ENCODE measurements at regions not wholly inside any gene's neighbourhood (a gene's known extent, or its start where the extent isn't known, plus 50 kb on each side); places are given as distances from the start of the nearest gene placed in this dataset.
A peak's percentile ranks its signal among the peaks of the same experiment; 100 is the strongest.
"Not testable (repeated sequence)": the region's sequence is repeated elsewhere in the genome, so short reads cannot be mapped to it uniquely, and the experiment has no call there.

DNA sequence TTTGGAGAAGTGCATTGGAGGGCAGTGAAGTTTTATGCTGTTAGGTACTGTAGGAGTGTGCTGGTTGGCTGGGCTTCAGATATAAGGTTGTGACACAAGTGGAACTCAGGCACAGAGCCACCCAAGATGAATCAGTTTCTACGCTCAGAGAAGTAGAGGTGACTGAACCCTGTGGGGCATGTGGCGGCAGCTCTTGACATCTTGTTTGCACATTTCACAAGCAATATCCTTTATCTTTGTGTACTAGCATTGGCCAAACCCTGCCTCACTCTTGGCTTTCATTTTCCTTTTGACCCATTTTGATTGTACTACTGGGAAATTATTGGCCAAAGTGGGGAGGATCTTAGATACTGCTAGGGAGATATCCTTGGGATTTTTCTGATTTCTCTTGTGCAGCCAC, 110.0 kb downstream of the PSAT1 start:
- intact Hi-C loops (cut with DNase I) = no loop called here
- peak; percentile 66 for DNase-seq
- TF ChIP-seq, protein P1, sequence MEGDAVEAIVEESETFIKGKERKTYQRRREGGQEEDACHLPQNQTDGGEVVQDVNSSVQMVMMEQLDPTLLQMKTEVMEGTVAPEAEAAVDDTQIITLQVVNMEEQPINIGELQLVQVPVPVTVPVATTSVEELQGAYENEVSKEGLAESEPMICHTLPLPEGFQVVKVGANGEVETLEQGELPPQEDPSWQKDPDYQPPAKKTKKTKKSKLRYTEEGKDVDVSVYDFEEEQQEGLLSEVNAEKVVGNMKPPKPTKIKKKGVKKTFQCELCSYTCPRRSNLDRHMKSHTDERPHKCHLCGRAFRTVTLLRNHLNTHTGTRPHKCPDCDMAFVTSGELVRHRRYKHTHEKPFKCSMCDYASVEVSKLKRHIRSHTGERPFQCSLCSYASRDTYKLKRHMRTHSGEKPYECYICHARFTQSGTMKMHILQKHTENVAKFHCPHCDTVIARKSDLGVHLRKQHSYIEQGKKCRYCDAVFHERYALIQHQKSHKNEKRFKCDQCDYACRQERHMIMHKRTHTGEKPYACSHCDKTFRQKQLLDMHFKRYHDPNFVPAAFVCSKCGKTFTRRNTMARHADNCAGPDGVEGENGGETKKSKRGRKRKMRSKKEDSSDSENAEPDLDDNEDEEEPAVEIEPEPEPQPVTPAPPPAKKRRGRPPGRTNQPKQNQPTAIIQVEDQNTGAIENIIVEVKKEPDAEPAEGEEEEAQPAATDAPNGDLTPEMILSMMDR (IDR thresholded peaks at IDR 0.05) = no peak
- H3K27ac ChIP-seq = no peak overlapping the region
- H3K9me3 ChIP-seq = no peaks in the 10 kb centered on the region
- no peaks in the 10 kb centered on the region for H3K27me3 ChIP-seq
- no peak overlapping the region for H3K4me3 ChIP-seq
- ATAC-seq = peak; percentile 91
- H3K36me3 ChIP-seq = no peaks in the 10 kb centered on the region
- H3K4me1 ChIP-seq = no peaks in the 10 kb centered on the region

DNA sequence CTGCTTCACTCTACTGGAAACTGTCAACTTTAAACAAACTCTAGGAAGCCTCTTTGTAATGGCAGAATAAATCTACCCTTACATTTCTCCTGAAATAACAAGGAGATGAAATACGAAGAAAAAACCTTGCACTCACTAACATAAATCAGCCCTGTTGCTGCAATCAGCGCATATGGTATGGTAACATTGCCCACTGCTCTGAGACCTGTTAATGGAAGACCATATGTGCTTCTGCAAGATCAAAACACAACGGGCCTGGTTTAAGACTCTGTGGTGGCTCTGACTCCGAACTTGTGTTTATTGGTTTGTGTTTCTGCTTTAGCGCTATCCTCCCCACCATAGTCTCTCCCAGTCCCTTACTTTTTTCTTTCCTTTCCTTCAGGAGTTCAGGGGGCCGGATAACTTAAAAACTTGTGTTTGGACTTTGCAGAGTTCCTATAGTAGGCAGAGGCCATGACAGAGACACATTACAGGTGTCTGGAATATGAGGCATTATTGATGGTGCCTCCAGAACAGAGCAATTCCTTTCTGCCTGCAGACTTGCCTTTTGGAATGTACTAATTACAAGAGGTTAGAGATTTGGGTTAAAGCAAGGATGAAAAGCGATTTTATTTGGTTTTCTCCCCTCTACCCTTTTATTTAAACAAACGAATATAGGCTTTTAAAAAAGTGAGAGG, 110.8 kb downstream of the PSAT1 start:
- TF ChIP-seq, protein P1 (IDR thresholded peaks at IDR 0.05) = no peak
- Histone ChIP-seq H3K27me3 (no peaks in the 10 kb centered on the region), H3K27ac (no peak overlapping the region), H3K4me3 (no peak overlapping the region), H3K4me1 (no peaks in the 10 kb centered on the region), H3K9me3 (no peaks in the 10 kb centered on the region), H3K36me3 (no peaks in the 10 kb centered on the region)
- intact Hi-C loops (cut with DNase I) = no loop called here
- DNase-seq = no peak
- no peak for ATAC-seq

DNA sequence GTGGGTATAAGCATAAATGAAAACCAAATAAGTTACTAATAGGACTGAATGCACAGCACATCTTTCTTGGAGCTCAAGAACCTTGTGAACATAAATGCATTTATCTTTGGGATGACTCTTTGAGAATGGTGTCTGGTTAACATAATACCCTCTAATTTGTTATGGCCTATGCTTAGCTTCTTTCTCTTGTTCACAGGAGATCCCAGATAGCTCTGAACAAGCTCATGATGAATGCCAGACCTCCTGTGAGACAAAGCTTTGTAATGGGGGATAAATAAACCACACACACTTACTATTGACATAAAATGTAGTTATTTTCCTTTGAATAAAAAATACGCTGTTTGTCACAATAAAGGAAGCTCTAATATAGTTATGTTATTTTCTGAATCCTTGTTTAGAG, 111.5 kb downstream of the PSAT1 start:
- Histone ChIP-seq H3K9me3 (no peaks in the 10 kb centered on the region), H3K27me3 (no peaks in the 10 kb centered on the region), H3K27ac (no peak overlapping the region), H3K4me1 (no peaks in the 10 kb centered on the region), H3K36me3 (no peaks in the 10 kb centered on the region), H3K4me3 (no peak overlapping the region)
- DNase-seq = no peak
- TF ChIP-seq, protein P1 (IDR thresholded peaks at IDR 0.05) = no peak
- intact Hi-C loops (cut with DNase I) = no loop called here
- ATAC-seq = no peak

DNA sequence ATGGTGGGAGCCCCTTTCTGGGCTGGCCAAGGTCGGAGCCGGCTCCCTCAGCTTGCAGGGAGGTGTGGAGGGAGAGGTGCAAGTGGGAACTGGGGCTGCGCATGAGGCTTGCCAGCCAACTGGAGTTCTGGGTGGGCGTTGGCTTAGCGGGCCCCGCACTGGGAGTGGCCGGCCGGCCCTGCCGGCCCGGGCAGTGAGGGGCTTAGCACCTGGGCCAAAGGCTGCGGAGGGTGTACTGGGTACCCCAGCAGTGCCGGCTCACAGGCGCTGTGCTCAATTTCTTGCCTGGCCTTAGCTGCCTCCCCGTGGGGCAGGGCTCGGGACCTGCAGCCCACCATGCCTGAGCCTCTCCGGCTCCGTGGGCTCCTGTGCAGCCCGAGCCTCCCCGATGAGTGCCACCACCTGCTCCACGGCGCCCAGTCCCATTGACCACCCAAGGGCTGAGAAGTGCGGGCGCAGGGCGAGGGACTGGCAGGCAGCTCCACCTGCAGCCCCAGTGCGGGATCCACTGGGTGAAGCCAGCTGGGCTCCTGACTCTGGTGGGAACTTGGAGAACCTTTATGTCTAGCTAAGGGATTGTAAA, 113.1 kb downstream of the PSAT1 start:
- ATAC-seq; intact Hi-C loops (cut with DNase I): not testable (repeated sequence)

DNA sequence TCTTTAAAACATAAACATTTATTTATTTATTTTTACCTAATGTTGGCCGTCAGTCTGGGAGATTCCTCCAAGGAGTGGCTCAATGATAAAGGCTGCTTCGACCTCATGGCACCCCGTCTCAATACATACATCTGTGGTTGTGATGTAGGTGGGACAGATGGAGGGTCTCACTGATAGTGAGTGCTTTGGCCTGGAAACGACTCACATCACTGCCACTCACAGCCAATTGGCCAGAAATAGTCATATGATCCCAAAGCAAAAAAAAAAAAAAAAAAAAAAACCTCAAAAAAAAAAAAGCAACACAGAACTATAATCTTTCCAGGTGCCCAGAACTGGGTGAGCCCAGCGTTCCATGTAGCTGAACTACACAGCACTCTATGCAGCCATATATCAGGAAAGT, 125.4 kb downstream of the PSAT1 start:
- H3K9me3 ChIP-seq = no peaks in the 10 kb centered on the region
- intact Hi-C loops (cut with DNase I) = no loop called here
- H3K36me3 ChIP-seq = no peaks in the 10 kb centered on the region
- no peaks in the 10 kb centered on the region for H3K27me3 ChIP-seq
- DNase-seq (no peak), ATAC-seq (no peak)
- no peaks in the 10 kb centered on the region for H3K4me1 ChIP-seq
- TF ChIP-seq, protein P1 (IDR thresholded peaks at IDR 0.05) = no peak
- no peak overlapping the region for H3K4me3 ChIP-seq
- no peak overlapping the region for H3K27ac ChIP-seq

More for the DNA sequence above, 113.1 kb downstream of the PSAT1 start:
- H3K4me1 ChIP-seq, H3K36me3 ChIP-seq, DNase-seq, H3K27ac ChIP-seq, H3K27me3 ChIP-seq, H3K4me3 ChIP-seq, H3K9me3 ChIP-seq: not testable (repeated sequence)

DNA sequence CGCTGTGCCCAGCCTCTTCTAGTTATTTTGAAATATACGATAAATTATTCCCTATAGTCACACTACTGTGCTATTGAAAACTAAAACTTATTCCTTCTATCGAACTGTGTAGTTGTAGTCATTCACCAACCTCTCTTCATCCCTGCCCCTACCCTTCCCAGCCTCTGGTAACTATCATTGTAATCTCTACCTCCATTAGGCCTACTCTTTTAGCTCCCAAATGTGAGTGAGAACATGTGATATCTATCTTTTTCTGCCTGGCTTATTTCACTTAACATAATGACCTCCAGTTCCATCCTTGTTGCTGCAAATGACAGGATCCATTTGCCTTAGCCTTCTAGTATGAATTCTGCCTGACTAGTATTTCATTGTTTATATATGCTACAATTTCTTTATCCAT, 127.4 kb downstream of the PSAT1 start:
- intact Hi-C loops (cut with DNase I) = no loop called here
- DNase-seq = no peak
- H3K4me1 ChIP-seq = no peaks in the 10 kb centered on the region
- H3K9me3 ChIP-seq = no peaks in the 10 kb centered on the region
- TF ChIP-seq, protein P1 (IDR thresholded peaks at IDR 0.05) = no peak
- no peak overlapping the region for H3K27ac ChIP-seq
- H3K36me3 ChIP-seq = no peaks in the 10 kb centered on the region
- H3K27me3 ChIP-seq = no peaks in the 10 kb centered on the region
- H3K4me3 ChIP-seq = no peak overlapping the region
- ATAC-seq = no peak

Measured in upper lobe of right lung (tissue), 1 donor.